ENCODE measurements at regions not wholly inside any gene's neighbourhood (a gene's known extent, or its start where the extent isn't known, plus 50 kb on each side); places are given as distances from the start of the nearest gene placed in this dataset.

- no peak for TF ChIP-seq SP1 (IDR thresholded peaks at IDR 0.05)
- TF ChIP-seq NFRKB (IDR thresholded peaks at IDR 0.05) = no peak
- TF ChIP-seq BHLHE40 (IDR thresholded peaks at IDR 0.05; ENCODE audit: borderline replicate concordance) = no peak
- no peak for TF ChIP-seq PKNOX1 (IDR thresholded peaks at IDR 0.05)
- no peak for TF ChIP-seq ELF4 (IDR thresholded peaks at IDR 0.05)
- TF ChIP-seq FOXA1 (IDR thresholded peaks at IDR 0.05) = no peak
- no peak for TF ChIP-seq TARDBP (IDR thresholded peaks at IDR 0.05)
- TF ChIP-seq ZNF384 (IDR thresholded peaks at IDR 0.05) = no peak
- no peak for TF ChIP-seq CTBP1 (IDR thresholded peaks at IDR 0.05; ENCODE audit: borderline replicate concordance)
- no peak for TF ChIP-seq HDGF (IDR thresholded peaks at IDR 0.05; ENCODE audit: borderline replicate concordance)
- TF ChIP-seq FOXK2 (IDR thresholded peaks at IDR 0.05) = no peak
- TF ChIP-seq ARNT (IDR thresholded peaks at IDR 0.05) = no peak
- TF ChIP-seq SUZ12 (IDR thresholded peaks at IDR 0.05) = no peak
These were observed 60.9 kb upstream of the ADRB1 start for GRCh38 chr10:113982769-113983168.
